NCI-H2196 (cell line): ENCODE measurements at regions not wholly inside any gene's neighbourhood (a gene's known extent, or its start where the extent isn't known, plus 50 kb on each side); places are given as distances from the start of the nearest gene placed in this dataset.

Experiments used
- DNase-seq: peaks from one replicate; lab custom pipeline; 2025; ENCODE audit not compliant: unreplicated experiment; lab: John Stamatoyannopoulos, UW

GRCh38 chr14:87334997-87335685 lies 657.8 kb downstream of the GALC start:
- DNase-seq = no peak

- no peak for DNase-seq
These were observed 661.0 kb downstream of the GALC start for GRCh38 chr14:87331991-87332390.

- DNase-seq = no peak
These were observed 667.2 kb downstream of the GALC start for GRCh38 chr14:87325741-87326140.

- no peak for DNase-seq
These were observed 669.8 kb downstream of the GALC start for GRCh38 chr14:87323191-87323590.

- DNase-seq = no peak
These were observed 671.4 kb downstream of the GALC start for GRCh38 chr14:87321548-87321947.

- no peak for DNase-seq
These were observed 680.1 kb downstream of the GALC start for GRCh38 chr14:87312894-87313205.

GRCh38 chr14:87312169-87312893 lies 680.7 kb downstream of the GALC start:
- DNase-seq = no peak

GRCh38 chr14:87309557-87309956 lies 683.4 kb downstream of the GALC start:
- DNase-seq = no peak

- no peak for DNase-seq
These were observed 686.4 kb downstream of the GALC start for GRCh38 chr14:87306409-87307168.

GRCh38 chr14:87305345-87305744 lies 687.6 kb downstream of the GALC start:
- no peak for DNase-seq

- DNase-seq = no peak
These were observed 688.6 kb downstream of the GALC start for GRCh38 chr14:87304404-87304803.

GRCh38 chr14:87286826-87287225 lies 706.2 kb downstream of the GALC start:
- no peak for DNase-seq

GRCh38 chr14:87286191-87286590 lies 706.8 kb downstream of the GALC start:
- no peak for DNase-seq

GRCh38 chr14:87285506-87285905 lies 707.5 kb downstream of the GALC start:
- DNase-seq = no peak

- DNase-seq = no peak
These were observed 709.4 kb downstream of the GALC start for GRCh38 chr14:87283547-87283946.

GRCh38 chr14:87282266-87282665 lies 710.7 kb downstream of the GALC start:
- no peak for DNase-seq

GRCh38 chr14:87278415-87278814 lies 714.6 kb downstream of the GALC start:
- no peak for DNase-seq

GRCh38 chr14:87271331-87271730 lies 721.7 kb downstream of the GALC start:
- no peak for DNase-seq

- no peak for DNase-seq
These were observed 724.0 kb downstream of the GALC start for GRCh38 chr14:87268997-87269396.

- DNase-seq = no peak
These were observed 728.2 kb downstream of the GALC start for GRCh38 chr14:87264796-87265195.

GRCh38 chr14:87264272-87264785 lies 728.7 kb downstream of the GALC start:
- DNase-seq = no peak

GRCh38 chr14:87261621-87262020 lies 731.4 kb downstream of the GALC start:
- DNase-seq = no peak
